ENCODE measurements at regions not wholly inside any gene's neighbourhood (a gene's known extent, or its start where the extent isn't known, plus 50 kb on each side); places are given as distances from the start of the nearest gene placed in this dataset.

- Histone ChIP-seq H3K27ac (ENCODE audit: extremely low read length, insufficient read depth, low read length) (no peak overlapping the region), H4K20me1 (ENCODE audit: insufficient read depth, low read length) (no peaks in the 10 kb centered on the region), H3K4me3 (replicated peaks in 1 of 3; ENCODE audit: insufficient read depth in 1 of 3, low read depth in 2 of 3, low read length in 3 of 3) (no peak overlapping the region), H3K9me3 (ENCODE audit: low read length) (no peaks in the 10 kb centered on the region), H3K79me2 (ENCODE audit: insufficient read depth, low read length) (no peaks in the 10 kb centered on the region), H3K4me1 (ENCODE audit: insufficient read depth, low read length) (peaks cover 10% of the 10 kb centered on the region; the same call in 1 of the 2 replicates), H3K4me2 (ENCODE audit: low read depth, low read length) (no peak overlapping the region), H3K9ac (ENCODE audit: insufficient read depth, low read depth, low read length) (no peak overlapping the region), H2AFZ (ENCODE audit: low read length) (no peak overlapping the region), H3K27me3 (ENCODE audit: control insufficient read depth in 1 of 2, insufficient read depth in 2 of 2, low read length in 2 of 2) (peaks cover 0 to 1% of the 10 kb centered on the region in 2 experiments; a peak in 1 of 5 replicates), H3K36me3 (replicated peaks in 1 of 2; ENCODE audit: control insufficient read depth in 1 of 2, insufficient read depth in 2 of 2, low read length in 2 of 2) (no peaks in the 10 kb centered on the region)
- POLR2A ChIA-PET, result no interaction called here
- WGBS (ENCODE audit: low lambda C conversion rate), result 79% methylated on average over 8 of the region's 8 CpGs
- DNase-seq (ENCODE audit: low spot score) (no peak), ATAC-seq (no peak), FAIRE-seq (no peak)
- intact Hi-C loops (cut with micrococcal nuclease; ENCODE audit: unreplicated experiment) (no loop called here), in situ Hi-C loops (cut with HindIII; ENCODE audit: extremely low pct_ligation_motif_present, low pct_unique_long_range_greater_than_20kb) (no loop called here)
- no TSS peak for BruUV-seq (replicated peaks)
- TF ChIP-seq MATR3 (CRISPR knock-in tag; IDR thresholded peaks at IDR 0.05), result no peak
- no peak for TF ChIP-seq RORA (CRISPR knock-in tag; IDR thresholded peaks at IDR 0.05)
- TF ChIP-seq ZXDC (CRISPR knock-in tag; IDR thresholded peaks at IDR 0.05), result no peak
- TF ChIP-seq SALL1 (CRISPR knock-in tag; IDR thresholded peaks at IDR 0.05), result no peak
- TF ChIP-seq KDM4B (CRISPR knock-in tag; IDR thresholded peaks at IDR 0.05), result no peak
- no peak for TF ChIP-seq RAD21 (CRISPR knock-in tag; IDR thresholded peaks at IDR 0.05)
- TF ChIP-seq ZSCAN30 (CRISPR knock-in tag; IDR thresholded peaks at IDR 0.05), result no peak
- TF ChIP-seq SNAPC2 (CRISPR knock-in tag; IDR thresholded peaks at IDR 0.05), result no peak
- no peak for TF ChIP-seq ZNF205 (CRISPR knock-in tag; IDR thresholded peaks at IDR 0.05)
- no peak for TF ChIP-seq ZBTB38 (CRISPR knock-in tag; IDR thresholded peaks at IDR 0.05)
- CTCF ChIA-PET (ENCODE audit: low intra/inter-chr PET ratio, low total read pairs), result no interaction called here
Observed at GRCh38 chr2:234422981-234423431, 73.9 kb downstream of the ARL4C start.

Data from HepG2 (cell line).